Skin epidermis (tissue), 12 donors: ENCODE measurements at regions not wholly inside any gene's neighbourhood (a gene's known extent, or its start where the extent isn't known, plus 50 kb on each side); places are given as distances from the start of the nearest gene placed in this dataset.
"Not testable (repeated sequence)": the region's sequence is repeated elsewhere in the genome, so short reads cannot be mapped to it uniquely, and the experiment has no call there.

Experiments used
- H3K27ac ChIP-seq, 21 experiments: fragments of 200-600 bp; sonication (generic) in 11 of 21; one replicate each; pipeline ENCODE4 v1.5.0; 2020; ENCODE audit warnings: mild to moderate bottlenecking in 3 of 21, inconsistent platforms in 2 of 21, moderate library complexity in 2 of 21
- H3K4me3 ChIP-seq, 7 experiments: fragments of 200-600 bp; sonication (generic) in 2 of 7; one replicate each; pipeline ENCODE4 v1.5.0; 2020; ENCODE audit warnings: inconsistent platforms in 2 of 7, mild to moderate bottlenecking in 2 of 7, moderate library complexity in 1 of 7

GRCh38 chr9:29416204-29416603 lies 1842.9 kb upstream of the C9orf72 start:
- no peak overlapping the region for H3K4me3 ChIP-seq
- H3K27ac ChIP-seq, result no peak overlapping the region

GRCh38 chr9:29422438-29422837 lies 1849.2 kb upstream of the C9orf72 start:
- Histone ChIP-seq H3K4me3 (no peak overlapping the region), H3K27ac (no peak overlapping the region)

- Histone ChIP-seq H3K4me3 (no peak overlapping the region), H3K27ac (no peak overlapping the region)
Observed at GRCh38 chr9:29432191-29432590, 1858.9 kb upstream of the C9orf72 start.

GRCh38 chr9:29432656-29433055 lies 1859.4 kb upstream of the C9orf72 start:
- H3K4me3 ChIP-seq, H3K27ac ChIP-seq: not testable (repeated sequence)

- Histone ChIP-seq H3K4me3 (no peak overlapping the region), H3K27ac (no peak overlapping the region)
Observed at GRCh38 chr9:29435368-29435767, 1862.1 kb upstream of the C9orf72 start.

- H3K4me3 ChIP-seq, result no peak overlapping the region
Observed at GRCh38 chr9:29437526-29437925, 1864.2 kb upstream of the C9orf72 start.

GRCh38 chr9:29439961-29440360 lies 1866.7 kb upstream of the C9orf72 start:
- no peak overlapping the region for H3K4me3 ChIP-seq
- H3K27ac ChIP-seq, result no peak overlapping the region

More at GRCh38 chr9:29437526-29437925, 1864.2 kb upstream of the C9orf72 start:
- H3K27ac ChIP-seq, result no peak overlapping the region

GRCh38 chr9:29440449-29440848 lies 1867.2 kb upstream of the C9orf72 start:
- no peak overlapping the region for H3K27ac ChIP-seq

GRCh38 chr9:29445751-29446150 lies 1872.5 kb upstream of the C9orf72 start:
- Histone ChIP-seq H3K4me3 (no peak overlapping the region), H3K27ac (no peak overlapping the region)

More at GRCh38 chr9:29440449-29440848, 1867.2 kb upstream of the C9orf72 start:
- no peak overlapping the region for H3K4me3 ChIP-seq

GRCh38 chr9:29449306-29449705 lies 1876.0 kb upstream of the C9orf72 start:
- H3K4me3 ChIP-seq, result no peak overlapping the region
- H3K27ac ChIP-seq, result no peak overlapping the region

- H3K27ac ChIP-seq, H3K4me3 ChIP-seq: not testable (repeated sequence)
Observed at GRCh38 chr9:29450343-29450875, 1877.1 kb upstream of the C9orf72 start.

GRCh38 chr9:29456940-29457339 lies 1883.7 kb upstream of the C9orf72 start:
- H3K4me3 ChIP-seq, result no peak overlapping the region
- no peak overlapping the region for H3K27ac ChIP-seq

GRCh38 chr9:29475471-29475870 lies 1902.2 kb upstream of the C9orf72 start:
- no peak overlapping the region for H3K27ac ChIP-seq
- H3K4me3 ChIP-seq, result no peak overlapping the region

- H3K4me3 ChIP-seq, result no peak overlapping the region
- no peak overlapping the region for H3K27ac ChIP-seq
Observed at GRCh38 chr9:29511680-29512079, 1938.4 kb upstream of the C9orf72 start.

- no peak overlapping the region for H3K27ac ChIP-seq
- H3K4me3 ChIP-seq, result no peak overlapping the region
Observed at GRCh38 chr9:29514336-29514735, 1941.1 kb upstream of the C9orf72 start.

GRCh38 chr9:29514862-29515261 lies 1941.6 kb upstream of the C9orf72 start:
- H3K27ac ChIP-seq, result no peak overlapping the region
- H3K4me3 ChIP-seq, result no peak overlapping the region

- no peak overlapping the region for H3K27ac ChIP-seq
Observed at GRCh38 chr9:29548436-29548835, 1975.2 kb upstream of the C9orf72 start.

GRCh38 chr9:29555502-29555901 lies 1982.2 kb upstream of the C9orf72 start:
- H3K27ac ChIP-seq, result no peak overlapping the region
- H3K4me3 ChIP-seq, result no peak overlapping the region

More at GRCh38 chr9:29548436-29548835, 1975.2 kb upstream of the C9orf72 start:
- no peak overlapping the region for H3K4me3 ChIP-seq

- H3K27ac ChIP-seq, result no peak overlapping the region
- no peak overlapping the region for H3K4me3 ChIP-seq
Observed at GRCh38 chr9:29556317-29556716, 1983.0 kb upstream of the C9orf72 start.

- H3K27ac ChIP-seq, result no peak overlapping the region
- H3K4me3 ChIP-seq, result no peak overlapping the region
Observed at GRCh38 chr9:29556746-29557145, 1983.5 kb upstream of the C9orf72 start.

GRCh38 chr9:29564564-29564963 lies 1991.3 kb upstream of the C9orf72 start:
- no peak overlapping the region for H3K27ac ChIP-seq
- no peak overlapping the region for H3K4me3 ChIP-seq

GRCh38 chr9:29575219-29575618 lies 2001.9 kb upstream of the C9orf72 start:
- no peak overlapping the region for H3K27ac ChIP-seq

More at GRCh38 chr9:29575219-29575618, 2001.9 kb upstream of the C9orf72 start:
- no peak overlapping the region for H3K4me3 ChIP-seq
